T-helper 1 cell treated with Interleukin-12 subunit alpha and Interleukin-12 subunit beta and Interleukin-4 antibody, amounts not matched to agents 30 ng/mL and 1 ng/mL, for 36 hours (primary cell): ENCODE measurements at regions not wholly inside any gene's neighbourhood (a gene's known extent, or its start where the extent isn't known, plus 50 kb on each side); places are given as distances from the start of the nearest gene placed in this dataset.

ENCODE experiments used
- intact Hi-C: fragments of 100-400 bp; cut with micrococcal nuclease; formaldehyde crosslinking; loops from one replicate; pipeline ENCODE4 v1.15.1; 2024

- intact Hi-C loops, result no loop called here
Observed at GRCh38 chr11:45362636-45363035, 76.5 kb upstream of the SYT13 start.

- intact Hi-C loops, result no loop called here
Observed at GRCh38 chr11:45361551-45361950, 75.4 kb upstream of the SYT13 start.

- intact Hi-C loops, result loop anchor here (1.0 to 5.0 kb wide), 6 partner anchors 15 to 1487 kb away; partner anchors contain the start of gene CRY2
Observed at GRCh38 chr11:45355706-45356041, 69.5 kb upstream of the SYT13 start.

GRCh38 chr11:45354976-45355705 is 69.0 kb upstream of the SYT13 start:
- intact Hi-C loops, result loop anchor here (1.0 to 5.0 kb wide), 6 partner anchors 15 to 1486 kb away; partner anchors contain the start of gene CRY2

GRCh38 chr11:45348729-45349128 is 62.6 kb upstream of the SYT13 start:
- intact Hi-C loops, result loop anchor here (10.0 kb wide), 1 partner anchor 1254 kb away; the partner anchor contains the start of gene EXT2

GRCh38 chr11:45347348-45348082 is 61.4 kb upstream of the SYT13 start:
- intact Hi-C loops, result loop anchor here (10.0 kb wide), 1 partner anchor 1253 kb away; the partner anchor contains the start of gene EXT2

- intact Hi-C loops, result loop anchor here (10.0 kb wide), 1 partner anchor 1251 kb away; the partner anchor contains the start of gene EXT2
Observed at GRCh38 chr11:45345491-45345890, 59.4 kb upstream of the SYT13 start.

GRCh38 chr11:45344028-45344427 is 57.9 kb upstream of the SYT13 start:
- intact Hi-C loops, result loop anchor here (10.0 kb wide), 1 partner anchor 1249 kb away; the partner anchor contains the start of gene EXT2

- intact Hi-C loops, result loop anchor here (10.0 kb wide), 1 partner anchor 1249 kb away; the partner anchor contains the start of gene EXT2
Observed at GRCh38 chr11:45343444-45343843, 57.3 kb upstream of the SYT13 start.

GRCh38 chr11:45341372-45341771 is 55.2 kb upstream of the SYT13 start:
- intact Hi-C loops, result loop anchor here (2.0 to 10.0 kb wide), 3 partner anchors 29 to 1247 kb away; partner anchors contain the start of gene EXT2

- intact Hi-C loops, result loop anchor here (1.0 to 10.0 kb wide), 9 partner anchors 8 to 1245 kb away; partner anchors contain the start of gene EXT2
Observed at GRCh38 chr11:45339729-45340519, 53.8 kb upstream of the SYT13 start.

GRCh38 chr11:45337583-45338360 is 51.6 kb upstream of the SYT13 start:
- intact Hi-C loops, result no loop called here

- intact Hi-C loops, result no loop called here
Observed at GRCh38 chr11:45336136-45336535, 50.0 kb upstream of the SYT13 start.
